T-cell (primary cell): ENCODE measurements at regions not wholly inside any gene's neighbourhood (a gene's known extent, or its start where the extent isn't known, plus 50 kb on each side); places are given as distances from the start of the nearest gene placed in this dataset.

Experiments
- ATAC-seq, 4 experiments: fragments of 200-7000 bp in 3 of 4; fragments of 150-1000 bp in 1 of 4; cut with Tn5 transposase; replicated peaks in 1 of 4; 1 replicate in 3 of 4; 2 replicates in 1 of 4; pipeline ENCODE4 v1.10.0; 2021; ENCODE audit warnings: moderate library complexity in 3 of 4, mild to moderate bottlenecking in 2 of 4, moderate number of reproducible peaks in 1 of 4
- CTCF ChIA-PET, 2 donors: fragments of 300-600 bp; sonication (Branson Sonifier 250); formaldehyde crosslinking; loops; one replicate each; lab custom pipeline; 2022; ENCODE audit warnings: antibody characterized with exemption in 2 of 2; lab: Charles Lee
- POLR2A ChIA-PET, 2 donors: fragments of 300-600 bp; sonication (Branson Sonifier 250); formaldehyde crosslinking; loops; one replicate each; lab custom pipeline; 2022; ENCODE audit warnings: antibody characterized with exemption in 2 of 2; lab: Charles Lee
- DNase-seq, 35 experiments: peaks; one replicate each; pipeline versions ENCODE4 v3.0.0 to v3.0.0-alpha.2; 2013 to 2023
- H3K27ac ChIP-seq: one replicate; pipeline ENCODE4 v1.5.1; 2013; ENCODE audit warnings: low read length
- H3K27me3 ChIP-seq, 2 experiments: replicated peaks in 1 of 2; 1 replicate in 1 of 2; 2 replicates in 1 of 2; pipeline versions ENCODE4 v1.6.1 to v1.7.0; 2013; ENCODE audit warnings: low read length in 1 of 2, mixed read lengths in 1 of 2; ENCODE audit not compliant: control insufficient read depth in 2 of 2, insufficient read depth in 2 of 2; ENCODE audit errors: extremely low read depth in 1 of 2
- H3K36me3 ChIP-seq, 2 donors: 1 replicate in 1 of 2; 2 replicates in 1 of 2; pipeline versions ENCODE4 v1.6.1 to v1.7.0; 2013; ENCODE audit warnings: low read length in 1 of 2; ENCODE audit not compliant: control insufficient read depth in 2 of 2, insufficient read depth in 1 of 2; ENCODE audit errors: extremely low read depth in 1 of 2
- H3K4me1 ChIP-seq, 2 experiments: 1 replicate in 1 of 2; 2 replicates in 1 of 2; pipeline versions ENCODE4 v1.6.1 to v1.7.0; 2013; ENCODE audit warnings: low read length in 2 of 2, mixed read lengths in 1 of 2; ENCODE audit not compliant: insufficient read depth in 2 of 2, control insufficient read depth in 1 of 2; ENCODE audit errors: extremely low read depth in 1 of 2
- H3K4me3 ChIP-seq, 2 donors: 1 replicate in 1 of 2; 2 replicates in 1 of 2; pipeline versions ENCODE4 v1.5.1 to v1.7.0; 2013; ENCODE audit warnings: mild to moderate bottlenecking in 2 of 2, low read length in 1 of 2, moderate library complexity in 1 of 2; ENCODE audit not compliant: control insufficient read depth in 1 of 2; ENCODE audit errors: extremely low read depth in 1 of 2
- H3K9me3 ChIP-seq: 2 replicates; pipeline ENCODE4 v1.7.0; 2013
- H3K27ac Mint-ChIP-seq, 2 donors: one replicate each; pipeline ENCODE4 v1.8.0; 2020 to 2021; ENCODE audit warnings: mild to moderate bottlenecking in 2 of 2, mixed read lengths in 2 of 2
- H3K27me3 Mint-ChIP-seq, 2 donors: one replicate each; pipeline ENCODE4 v1.8.0; 2021 to 2022; ENCODE audit warnings: mixed read lengths in 2 of 2
- H3K36me3 Mint-ChIP-seq: one replicate; pipeline ENCODE4 v1.8.0; 2021; ENCODE audit warnings: mixed read lengths
- H3K4me1 Mint-ChIP-seq, 3 donors: one replicate each; pipeline ENCODE4 v1.8.0; 2020 to 2022; ENCODE audit warnings: mixed read lengths in 3 of 3, mild to moderate bottlenecking in 1 of 3
- H3K4me3 Mint-ChIP-seq, 3 donors: one replicate each; pipeline ENCODE4 v1.8.0; 2020 to 2022; ENCODE audit warnings: mild to moderate bottlenecking in 3 of 3, mixed read lengths in 3 of 3, moderate library complexity in 3 of 3
- H3K9me3 Mint-ChIP-seq, 3 donors: one replicate each; pipeline ENCODE4 v1.8.0; 2020 to 2022; ENCODE audit warnings: mixed read lengths in 3 of 3
- WGBS: methylation state at CpG from one replicate; pipeline ENCODE4 v1.1.5; 2013; ENCODE audit warnings: missing lambda C conversion rate; ENCODE audit not compliant: insufficient coverage; 5-methylcytosine and 5-hydroxymethylcytosine counted together

GRCh38 chr16:54589326-54589725 is 302.7 kb upstream of the IRX3 start:
- Histone ChIP-seq H3K4me3 (no peak overlapping the region), H3K27ac (no peak overlapping the region), H3K27me3 (peaks cover 4 to 10% of the 10 kb centered on the region in 2 experiments), H3K4me1 (no peaks in the 10 kb centered on the region), H3K36me3 (no peaks in the 10 kb centered on the region), H3K9me3 (no peaks in the 10 kb centered on the region)
- H3K4me1 Mint-ChIP-seq: no peaks in the 10 kb centered on the region
- ATAC-seq (no peak), DNase-seq (no peak)
- ChIA-PET CTCF (no interaction called here), POLR2A (no interaction called here)
- WGBS: 70% methylated on average over 2 of the region's 5 CpGs
- no peak overlapping the region for H3K27ac Mint-ChIP-seq
- H3K4me3 Mint-ChIP-seq: no peak overlapping the region
- H3K27me3 Mint-ChIP-seq: peaks cover 10 to 30% of the 10 kb centered on the region in 2 donors
- no peaks in the 10 kb centered on the region for H3K36me3 Mint-ChIP-seq
- H3K9me3 Mint-ChIP-seq: peaks cover 0 to 15% (median 0%) of the 10 kb centered on the region in 3 donors

DNA sequence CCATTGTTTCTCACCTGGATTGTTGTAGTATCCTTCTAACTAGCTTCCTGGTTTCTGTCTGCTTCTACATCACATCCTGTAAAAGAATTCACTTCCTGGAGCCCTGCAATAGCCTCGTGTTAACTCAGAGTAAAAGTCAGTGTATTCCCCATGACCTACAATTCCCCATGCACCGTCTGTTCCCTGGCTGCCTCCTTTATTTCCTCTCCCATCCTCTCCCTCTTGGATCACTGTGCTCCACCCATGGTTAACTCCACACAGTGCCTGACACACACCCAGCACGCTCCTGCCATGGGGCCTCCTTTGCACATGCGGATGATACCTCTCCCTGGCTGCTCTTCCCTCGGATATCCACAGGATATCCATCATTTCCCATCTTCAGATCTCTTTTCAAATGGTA is 301.4 kb upstream of the IRX3 start:
- no peaks in the 10 kb centered on the region for H3K36me3 ChIP-seq
- H3K4me1 ChIP-seq: no peaks in the 10 kb centered on the region
- H3K27ac Mint-ChIP-seq: no peak overlapping the region
- peaks cover 8 to 18% of the 10 kb centered on the region in 2 donors for H3K27me3 Mint-ChIP-seq
- H3K27me3 ChIP-seq: peaks cover 0 to 10% of the 10 kb centered on the region in 2 experiments
- H3K4me3 ChIP-seq: no peak overlapping the region
- H3K9me3 ChIP-seq: no peaks in the 10 kb centered on the region
- DNase-seq (no peak), ATAC-seq (no peak)
- 58% methylated on average over 5 of the region's 5 CpGs for WGBS
- no peak overlapping the region for H3K27ac ChIP-seq
- ChIA-PET CTCF (no interaction called here), POLR2A (no interaction called here)
- peaks cover 0 to 15% (median 0%) of the 10 kb centered on the region in 3 donors for H3K9me3 Mint-ChIP-seq
- no peaks in the 10 kb centered on the region for H3K36me3 Mint-ChIP-seq
- H3K4me3 Mint-ChIP-seq: no peak overlapping the region
- no peaks in the 10 kb centered on the region for H3K4me1 Mint-ChIP-seq

DNA sequence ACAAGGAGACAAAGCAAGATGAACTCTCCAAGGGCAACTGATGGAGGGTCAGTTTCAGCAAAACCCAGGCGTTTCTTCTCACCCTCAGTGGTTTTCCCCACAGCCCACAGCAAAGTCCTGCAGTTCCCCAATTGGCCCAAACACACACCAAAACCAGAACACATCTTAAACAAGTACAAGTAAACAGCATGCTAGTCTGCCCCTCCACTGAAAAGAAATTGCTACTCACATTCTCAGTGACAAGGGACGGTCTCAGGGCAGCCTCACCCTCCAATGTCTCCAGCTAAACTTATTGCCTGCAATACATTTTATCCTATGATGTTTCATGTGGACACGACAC is 300.6 kb upstream of the IRX3 start:
- H3K27me3 Mint-ChIP-seq: peaks cover 8 to 18% of the 10 kb centered on the region in 2 donors
- Histone ChIP-seq H3K4me1 (no peaks in the 10 kb centered on the region), H3K9me3 (no peaks in the 10 kb centered on the region), H3K27ac (no peak overlapping the region), H3K27me3 (peaks cover 0 to 12% of the 10 kb centered on the region in 2 experiments), H3K4me3 (no peak overlapping the region), H3K36me3 (no peaks in the 10 kb centered on the region)
- H3K9me3 Mint-ChIP-seq: peaks cover 0 to 15% (median 0%) of the 10 kb centered on the region in 3 donors
- ChIA-PET POLR2A (no interaction called here), CTCF (no interaction called here)
- WGBS: 50% methylated on average over 1 of the region's 3 CpGs
- ATAC-seq: no peak
- no peak overlapping the region for H3K27ac Mint-ChIP-seq
- H3K4me1 Mint-ChIP-seq: no peaks in the 10 kb centered on the region
- DNase-seq: no peak
- no peak overlapping the region for H3K4me3 Mint-ChIP-seq
- H3K36me3 Mint-ChIP-seq: no peaks in the 10 kb centered on the region

GRCh38 chr16:54586474-54587175 is 300.0 kb upstream of the IRX3 start:
- WGBS: 56% methylated on average over 3 of the region's 4 CpGs
- Mint-ChIP-seq H3K36me3 (no peaks in the 10 kb centered on the region), H3K4me1 (no peaks in the 10 kb centered on the region)

DNA sequence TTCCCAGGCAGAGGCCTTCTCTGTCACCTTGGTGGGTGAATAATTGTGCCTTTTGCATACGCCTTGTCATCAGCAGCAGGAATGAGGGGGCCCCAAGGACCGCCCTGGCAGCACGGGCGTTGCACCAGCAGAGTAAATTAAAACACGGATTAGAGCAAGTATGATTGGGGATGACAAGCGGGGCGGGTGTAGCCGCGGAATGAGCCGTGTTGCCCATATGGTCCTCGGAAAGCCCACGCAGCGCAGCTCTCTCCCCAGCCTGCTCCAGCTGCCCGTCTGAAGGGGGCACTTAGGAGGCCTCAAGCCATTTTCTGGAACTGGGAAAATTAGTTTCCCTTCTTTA is 299.4 kb upstream of the IRX3 start:
- Histone ChIP-seq H3K27ac (no peak overlapping the region), H3K9me3 (no peaks in the 10 kb centered on the region), H3K36me3 (no peaks in the 10 kb centered on the region), H3K4me3 (no peak overlapping the region), H3K4me1 (no peaks in the 10 kb centered on the region), H3K27me3 (peaks cover 0 to 8% of the 10 kb centered on the region in 2 experiments)
- Mint-ChIP-seq H3K36me3 (no peaks in the 10 kb centered on the region), H3K27me3 (peaks cover 8 to 18% of the 10 kb centered on the region in 2 donors), H3K9me3 (peaks cover 0 to 15% (median 0%) of the 10 kb centered on the region in 3 donors), H3K27ac (no peak overlapping the region), H3K4me3 (no peak overlapping the region), H3K4me1 (no peaks in the 10 kb centered on the region)
- CTCF ChIA-PET: no interaction called here
- ATAC-seq (no peak), DNase-seq (no peak)
- POLR2A ChIA-PET: interaction anchor here in 1 of 2 donors (0.6 kb wide), 1 partner anchor 122 kb away, joined by 3 read pairs; no protein-coding TSS in a partner anchor
- WGBS: 69% methylated on average over 11 of the region's 14 CpGs

More at GRCh38 chr16:54586474-54587175, 300.0 kb upstream of the IRX3 start:
- Mint-ChIP-seq H3K9me3 (peaks cover 0 to 15% (median 0%) of the 10 kb centered on the region in 3 donors), H3K4me3 (no peak overlapping the region), H3K27ac (no peak overlapping the region), H3K27me3 (peaks cover 8 to 18% of the 10 kb centered on the region in 2 donors)
- H3K27me3 ChIP-seq: peaks cover 0 to 9% of the 10 kb centered on the region in 2 experiments
- H3K36me3 ChIP-seq: no peaks in the 10 kb centered on the region
- H3K27ac ChIP-seq: no peak overlapping the region
- DNase-seq (no peak), ATAC-seq (no peak)
- no peak overlapping the region for H3K4me3 ChIP-seq
- ChIA-PET POLR2A (no interaction called here), CTCF (no interaction called here)
- no peaks in the 10 kb centered on the region for H3K9me3 ChIP-seq
- no peaks in the 10 kb centered on the region for H3K4me1 ChIP-seq

GRCh38 chr16:54585094-54585997 is 298.8 kb upstream of the IRX3 start:
- H3K27ac Mint-ChIP-seq: no peak overlapping the region
- peaks cover 0 to 8% of the 10 kb centered on the region in 2 experiments for H3K27me3 ChIP-seq
- H3K27ac ChIP-seq: no peak overlapping the region
- no peak for DNase-seq
- H3K36me3 Mint-ChIP-seq: no peaks in the 10 kb centered on the region
- H3K4me3 Mint-ChIP-seq: no peak overlapping the region
- ATAC-seq: no peak
- no peak overlapping the region for H3K4me3 ChIP-seq
- H3K4me1 ChIP-seq: no peaks in the 10 kb centered on the region
- no peaks in the 10 kb centered on the region for H3K36me3 ChIP-seq
- H3K27me3 Mint-ChIP-seq: peaks cover 8 to 18% of the 10 kb centered on the region in 2 donors
- POLR2A ChIA-PET: interaction anchor here in 1 of 2 donors (0.6 kb wide), 1 partner anchor 122 kb away, joined by 3 read pairs; no protein-coding TSS in a partner anchor
- H3K4me1 Mint-ChIP-seq: no peaks in the 10 kb centered on the region
- 71% methylated on average over 8 of the region's 21 CpGs for WGBS
- H3K9me3 Mint-ChIP-seq: peaks cover 0 to 15% (median 0%) of the 10 kb centered on the region in 3 donors
- no peaks in the 10 kb centered on the region for H3K9me3 ChIP-seq
- CTCF ChIA-PET: no interaction called here
